ENCODE measurements at regions not wholly inside any gene's neighbourhood (a gene's known extent, or its start where the extent isn't known, plus 50 kb on each side); places are given as distances from the start of the nearest gene placed in this dataset.
"Not testable (repeated sequence)": the region's sequence is repeated elsewhere in the genome, so short reads cannot be mapped to it uniquely, and the experiment has no call there.

DNA sequence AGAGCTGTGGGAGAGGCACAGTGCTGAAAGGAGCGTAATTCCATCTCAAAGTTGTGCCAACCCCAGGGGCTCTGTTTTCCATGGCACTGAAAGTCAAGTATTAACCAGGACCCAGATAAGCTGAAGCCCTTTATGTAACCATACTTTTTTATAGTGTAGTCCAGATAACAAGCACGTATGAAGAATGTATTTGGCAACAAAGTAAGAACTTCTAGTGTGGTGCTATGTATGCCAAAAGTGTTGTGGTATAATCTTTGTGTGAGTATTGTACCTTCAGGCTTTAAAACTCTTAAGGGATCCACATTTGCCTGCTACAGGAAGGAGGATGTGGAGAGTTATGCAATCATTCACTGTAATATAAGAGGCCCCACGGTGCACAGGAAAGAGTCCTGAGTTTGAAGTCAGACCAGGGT is 129.4 kb downstream of the IBTK start:
- DNase-seq: no peak

DNA sequence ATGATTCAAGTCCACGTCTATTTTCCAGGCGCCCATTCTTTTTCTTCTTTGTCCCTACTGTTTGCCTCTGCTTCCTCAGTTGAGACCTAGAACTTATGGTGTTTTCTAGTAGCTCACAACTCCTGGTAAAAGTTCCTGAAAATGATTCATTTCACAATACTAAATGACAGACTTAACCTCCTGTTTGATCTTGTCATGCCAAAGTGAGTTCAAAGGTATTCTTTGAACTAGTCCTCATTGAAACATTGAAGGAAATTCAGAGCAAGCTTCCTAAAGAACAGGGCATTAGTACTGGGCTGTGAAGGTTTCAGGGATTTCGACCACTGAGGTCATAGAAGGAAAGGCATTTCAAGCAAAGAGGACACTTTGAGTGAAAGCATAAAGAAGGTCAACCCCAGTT is 132.8 kb downstream of the IBTK start:
- no peak for DNase-seq

DNA sequence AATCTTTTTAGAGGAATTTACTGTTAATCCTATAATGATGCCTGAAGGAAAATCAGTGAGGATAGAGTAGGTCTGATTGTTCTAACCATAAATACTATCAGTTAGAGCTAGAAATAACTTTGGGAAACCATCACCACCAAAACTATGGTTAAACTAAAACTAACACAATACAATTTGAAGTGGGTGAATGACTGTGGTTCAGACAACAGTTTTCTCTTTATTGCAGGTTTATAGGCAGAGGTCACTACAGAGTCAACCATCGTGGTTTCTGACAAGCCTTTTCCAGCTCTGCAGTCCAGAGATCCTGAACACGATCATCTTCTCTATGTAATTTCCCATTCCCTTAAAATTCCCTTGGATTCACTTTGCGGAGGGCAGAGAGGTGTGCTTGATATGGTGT is 134.3 kb downstream of the IBTK start:
- DNase-seq: no peak

DNA sequence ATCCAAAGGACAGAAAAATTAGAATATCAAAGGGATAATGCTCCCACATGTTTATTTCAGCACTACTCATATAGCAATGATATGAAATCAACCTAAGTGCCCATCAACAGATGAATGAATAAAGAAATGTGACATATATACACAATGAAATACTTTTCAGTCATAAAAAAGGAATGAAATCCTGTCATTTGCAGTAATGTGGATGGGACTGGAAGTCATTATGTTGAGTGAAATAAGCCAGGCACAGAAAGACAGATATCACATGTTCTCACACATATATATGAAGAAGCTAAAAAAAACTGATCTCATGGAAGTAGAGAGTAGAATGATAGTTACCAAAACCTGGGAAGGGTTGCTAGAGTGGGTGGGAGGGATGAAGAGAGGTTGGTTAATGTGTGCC is 135.7 kb downstream of the IBTK start:
- DNase-seq: no peak

DNA sequence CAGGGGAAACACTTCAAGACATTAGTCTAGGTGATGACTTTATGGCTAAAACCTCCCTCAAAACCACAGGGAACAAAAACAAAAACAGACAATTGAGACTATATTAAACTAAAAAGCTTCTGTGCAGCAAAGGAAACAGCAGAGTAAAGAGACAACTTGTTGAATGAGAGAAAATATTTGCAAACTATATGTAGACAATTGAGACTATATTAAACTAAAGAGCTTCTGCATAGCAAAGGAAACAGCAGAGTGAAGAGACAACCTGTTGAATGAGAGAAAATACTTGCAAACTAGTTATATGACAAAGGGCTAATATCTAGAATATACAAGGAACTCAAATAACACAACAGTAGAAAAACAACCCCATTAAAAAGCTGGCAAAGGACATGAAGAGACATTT is 136.4 kb downstream of the IBTK start:
- no peak for DNase-seq

DNA sequence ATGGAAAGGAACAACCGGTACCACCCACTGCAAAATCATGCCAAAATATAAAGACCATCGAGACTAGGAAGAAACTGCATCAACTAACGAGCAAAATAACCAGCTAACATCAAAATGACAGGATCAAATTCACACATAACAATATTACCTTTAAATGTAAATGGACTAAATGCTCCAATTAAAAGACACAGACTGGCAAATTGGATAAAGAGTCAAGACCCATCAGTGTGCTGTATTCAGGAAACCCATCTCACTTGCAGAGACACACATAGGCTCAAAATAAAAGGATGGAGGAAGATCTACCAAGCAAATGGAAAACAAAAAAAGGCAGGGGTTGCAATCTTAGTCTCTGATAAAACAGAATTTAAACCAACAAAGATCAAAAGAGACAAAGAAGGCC is 144.4 kb downstream of the IBTK start:
- not testable (repeated sequence) for DNase-seq

DNA sequence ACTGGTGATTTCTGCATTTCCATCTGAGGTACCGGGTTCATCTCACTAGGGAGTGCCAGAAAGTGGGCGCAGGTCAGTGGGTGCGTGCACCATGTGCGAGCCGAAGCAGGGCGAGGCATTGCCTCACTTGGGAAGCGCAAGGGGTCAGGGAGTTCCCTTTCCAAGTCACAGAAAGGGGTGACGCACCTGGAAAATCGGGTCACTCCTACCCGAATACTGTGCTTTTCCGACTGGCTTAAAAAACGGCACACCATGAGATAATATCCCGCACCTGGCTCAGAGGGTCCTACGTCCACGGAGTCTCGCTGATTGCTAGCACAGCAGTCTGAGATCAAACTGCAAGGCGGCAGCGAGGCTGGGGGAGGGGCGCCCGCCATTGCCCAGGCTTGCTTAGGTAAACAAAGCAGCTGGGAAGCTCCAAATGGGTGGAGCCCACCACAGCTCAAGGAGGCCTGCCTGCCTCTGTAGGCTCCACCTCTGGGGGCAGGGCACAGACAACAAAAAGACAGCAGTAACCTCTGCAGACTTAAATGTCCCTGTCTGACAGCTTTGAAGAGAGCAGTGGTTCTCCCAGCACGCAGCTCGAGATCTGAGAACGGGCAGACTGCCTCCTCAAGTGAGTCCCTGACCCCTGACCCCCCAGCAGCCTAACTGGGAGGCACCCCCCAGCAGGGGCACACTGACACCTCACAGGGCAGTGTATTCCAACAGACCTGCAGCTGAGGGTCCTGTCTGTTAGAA is 146.0 kb downstream of the IBTK start:
- not testable (repeated sequence) for DNase-seq

DNA sequence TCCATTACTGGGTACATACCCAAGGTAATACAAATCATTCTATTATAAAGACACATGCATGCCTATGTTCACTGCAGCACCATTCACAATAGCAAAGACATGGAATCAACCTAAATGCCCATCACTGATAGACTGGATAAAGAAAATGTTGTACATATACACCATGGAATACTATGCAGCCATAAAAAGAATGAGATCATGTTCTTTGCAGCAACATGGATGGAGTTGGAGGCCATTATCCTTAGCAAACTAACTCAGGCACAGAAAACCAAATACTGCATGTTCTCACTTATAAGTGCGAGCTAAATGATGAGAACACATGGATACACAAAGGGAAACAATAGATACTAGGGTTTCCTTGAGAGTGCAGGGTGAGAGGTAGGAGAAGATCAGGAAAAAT is 146.8 kb downstream of the IBTK start:
- DNase-seq: not testable (repeated sequence)

DNA sequence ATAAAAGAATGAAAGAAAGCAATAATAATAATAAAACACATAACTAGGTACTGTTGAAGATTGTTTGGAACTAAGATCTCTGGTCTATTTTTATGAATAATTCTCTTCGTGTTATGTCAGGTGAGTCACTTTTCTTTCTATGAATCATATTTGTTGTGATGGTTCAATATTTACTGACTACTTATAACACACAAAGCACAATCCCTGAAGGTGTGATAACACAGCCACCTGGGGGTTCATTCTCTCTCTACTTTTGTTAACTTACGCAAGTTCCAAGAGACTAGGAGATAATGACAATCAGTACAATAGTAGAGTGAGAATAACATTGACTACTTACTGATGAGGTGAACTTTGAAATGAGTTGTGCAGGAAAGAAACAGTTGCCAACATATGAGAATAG is 149.9 kb downstream of the IBTK start:
- DNase-seq: no peak

DNA sequence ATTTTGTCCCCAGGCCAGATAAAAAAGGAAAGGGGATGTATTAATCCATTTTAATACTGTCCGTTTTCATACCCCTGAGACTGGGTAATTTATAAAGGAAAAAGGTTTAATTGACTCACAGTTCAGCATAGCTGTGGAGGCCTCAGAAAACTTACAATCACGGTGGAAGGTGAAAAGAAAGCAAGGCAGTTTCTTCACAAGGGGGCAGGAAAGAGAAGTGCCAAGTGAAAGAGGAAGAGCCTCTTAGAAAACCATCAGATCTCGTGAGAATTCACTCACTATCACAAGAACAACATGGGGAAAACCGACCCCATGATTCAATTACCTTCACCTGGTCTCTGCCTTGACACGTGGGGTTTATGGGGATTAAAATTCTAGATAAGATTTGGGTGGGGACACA is 152.5 kb downstream of the IBTK start:
- peak; percentile 58 for DNase-seq

DNA sequence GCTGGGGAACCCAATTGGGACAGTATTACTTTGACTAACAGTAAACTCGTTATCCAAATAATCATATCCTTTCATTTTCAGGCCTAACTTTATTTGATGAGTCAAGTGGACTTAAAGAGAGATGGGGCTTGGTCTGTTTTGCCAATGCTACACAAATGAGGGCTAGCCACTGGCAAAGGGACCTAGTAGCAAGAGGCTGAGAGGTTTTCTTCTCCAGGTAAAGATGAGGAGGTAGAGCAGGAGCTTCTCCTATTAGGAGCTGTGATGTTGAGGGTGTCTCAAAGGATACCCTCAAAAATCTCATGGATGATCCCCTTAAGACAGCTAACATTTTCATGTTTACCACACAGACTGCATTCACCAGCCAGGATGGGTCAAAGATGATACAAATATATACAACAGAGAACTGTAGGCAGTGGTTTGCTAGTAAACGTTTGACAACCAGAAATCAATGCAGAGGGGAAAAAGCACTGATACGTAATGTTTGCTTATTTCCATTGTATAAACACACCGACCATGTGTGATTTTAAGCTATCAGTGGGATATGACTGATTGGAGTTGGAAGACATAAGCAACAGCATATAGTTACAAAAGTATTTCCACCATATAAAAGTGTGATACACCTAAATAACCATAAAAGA is 153.3 kb downstream of the IBTK start:
- DNase-seq: no peak

DNA sequence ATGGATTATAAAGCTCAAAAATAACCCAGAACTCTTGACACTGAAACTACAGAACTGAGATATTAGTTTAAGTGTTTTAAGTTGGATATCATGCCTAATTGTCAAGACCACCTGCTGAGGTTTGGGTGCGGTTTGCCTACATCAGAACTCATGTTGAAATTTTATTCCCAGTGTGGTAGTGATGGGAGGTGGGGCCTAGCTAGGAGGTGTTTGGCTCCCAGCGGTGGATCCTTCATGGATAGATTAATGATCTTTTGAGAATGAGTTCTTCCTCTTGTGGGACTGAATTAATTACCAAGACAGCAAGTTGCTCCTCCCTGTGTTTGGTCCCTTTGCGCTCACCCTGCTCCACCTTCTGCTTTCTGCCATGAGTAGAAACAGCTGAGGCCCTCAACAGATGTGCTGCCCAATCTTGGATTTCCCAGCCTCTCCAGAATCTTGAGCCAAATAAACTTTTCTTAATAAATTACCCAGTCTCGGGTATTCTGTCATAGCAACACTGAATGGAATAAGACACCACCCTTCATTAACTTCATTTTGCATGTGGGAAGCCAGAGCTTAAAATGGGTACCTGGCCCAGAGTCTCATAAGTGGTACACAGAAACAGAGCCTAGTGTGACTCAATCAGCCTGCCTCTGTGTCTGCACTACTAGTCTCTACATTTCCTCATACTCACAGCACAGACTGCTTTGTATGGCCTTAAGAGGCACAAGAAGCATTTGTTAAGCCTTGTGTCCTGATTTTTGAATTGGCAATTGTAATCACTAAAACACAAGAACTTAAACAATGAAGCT is 158.4 kb downstream of the IBTK start:
- no peak for DNase-seq

DNA sequence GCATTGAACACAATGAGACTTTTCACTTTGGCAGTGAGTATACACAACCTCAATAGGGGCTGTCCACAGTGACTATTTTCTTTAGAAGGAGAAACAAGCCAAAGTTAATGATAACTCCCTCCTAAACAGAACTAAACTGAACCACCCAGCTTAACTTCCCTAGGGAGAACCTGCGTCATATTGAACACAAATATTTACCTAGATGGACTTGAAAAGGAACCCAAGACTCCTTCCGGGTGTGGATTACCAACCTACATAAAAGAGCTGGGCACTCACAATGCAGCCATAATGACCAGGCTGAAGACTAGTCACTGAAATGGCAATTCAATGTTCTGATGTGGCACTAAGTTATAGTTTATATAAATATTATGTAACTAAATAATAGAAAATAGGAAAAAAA is 160.6 kb downstream of the IBTK start:
- no peak for DNase-seq

DNA sequence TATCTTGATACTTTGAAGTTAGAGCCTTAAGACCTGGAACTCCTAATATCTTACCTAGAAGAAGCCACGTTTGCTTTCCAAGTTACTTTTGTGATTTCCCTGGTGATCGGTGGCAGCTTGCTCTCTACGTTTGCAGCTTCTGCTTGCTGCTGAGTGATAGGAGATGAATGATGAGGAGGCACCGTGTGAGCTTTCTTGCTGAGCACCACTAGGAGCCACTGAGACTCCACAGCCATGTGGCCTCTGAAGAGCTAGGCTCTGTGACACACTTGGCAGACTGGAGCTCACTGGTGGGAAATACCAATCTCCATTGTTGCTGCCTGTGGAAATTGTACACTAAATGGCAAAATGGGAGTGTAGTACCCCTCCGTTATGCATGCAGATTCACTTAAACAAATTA is 161.8 kb downstream of the IBTK start:
- DNase-seq: no peak

DNA sequence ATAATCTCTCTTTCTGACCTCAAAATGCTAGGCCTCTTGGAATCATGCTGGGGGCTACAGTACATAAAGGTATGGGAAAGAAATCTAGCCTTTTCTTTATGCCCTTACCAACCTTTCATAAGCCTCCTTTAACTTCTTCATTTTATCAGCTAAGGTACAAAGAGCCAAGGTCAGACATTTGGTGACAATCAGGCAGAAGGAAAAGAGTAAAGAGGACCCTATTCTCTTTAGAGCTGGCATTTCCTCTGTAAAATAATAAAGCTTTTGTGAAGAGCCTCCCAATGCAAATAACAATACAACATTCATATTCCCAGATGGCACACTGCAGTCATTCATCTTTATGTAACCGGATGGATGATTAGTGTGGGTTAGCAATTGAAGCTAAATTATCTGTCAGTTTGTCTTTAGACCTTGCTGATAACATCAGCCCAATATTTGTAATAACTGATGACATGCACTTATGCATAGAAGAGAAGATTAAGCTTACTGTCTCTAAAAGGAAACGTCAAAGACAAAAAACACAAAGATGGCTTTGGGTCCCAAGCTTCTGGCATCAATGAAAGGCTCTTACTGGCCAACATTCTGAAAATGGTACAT is 163.1 kb downstream of the IBTK start:
- DNase-seq: no peak

DNA sequence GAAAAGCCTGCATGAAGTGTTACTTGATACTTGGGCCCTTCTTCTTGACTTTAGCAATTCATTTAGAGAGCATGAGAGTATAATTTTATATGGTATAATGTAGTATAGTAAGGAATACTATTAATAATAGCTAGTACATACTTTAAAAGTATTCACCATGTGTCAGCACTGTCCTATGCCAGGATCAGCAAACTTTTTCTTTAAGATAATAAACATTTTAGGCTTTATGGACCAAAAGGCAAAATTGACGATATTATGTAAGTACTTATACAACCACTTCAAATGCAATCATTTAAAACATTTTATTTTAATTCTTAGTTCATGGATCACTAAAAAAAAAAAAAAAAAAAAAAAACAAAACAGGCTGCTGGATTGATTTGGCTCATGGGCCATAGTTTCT is 163.9 kb downstream of the IBTK start:
- DNase-seq: no peak

DNA sequence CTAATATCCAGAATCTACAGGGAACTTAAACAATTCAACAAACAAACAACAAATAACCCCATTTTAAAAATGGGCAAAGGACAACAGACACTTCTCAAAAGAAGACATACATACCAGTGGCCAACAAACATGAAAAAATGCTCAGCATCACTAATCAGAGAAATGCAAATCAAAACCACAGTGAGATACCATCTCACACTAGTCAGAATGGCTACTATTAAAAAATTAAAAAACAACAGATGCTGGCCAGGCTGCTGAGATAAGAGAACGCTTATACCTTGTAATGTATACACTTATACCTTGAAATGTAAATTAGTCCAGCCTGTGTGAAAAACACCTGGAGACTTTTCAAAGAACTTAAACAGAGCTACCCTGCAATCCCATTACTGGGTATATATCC is 166.8 kb downstream of the IBTK start:
- DNase-seq: no peak

DNA sequence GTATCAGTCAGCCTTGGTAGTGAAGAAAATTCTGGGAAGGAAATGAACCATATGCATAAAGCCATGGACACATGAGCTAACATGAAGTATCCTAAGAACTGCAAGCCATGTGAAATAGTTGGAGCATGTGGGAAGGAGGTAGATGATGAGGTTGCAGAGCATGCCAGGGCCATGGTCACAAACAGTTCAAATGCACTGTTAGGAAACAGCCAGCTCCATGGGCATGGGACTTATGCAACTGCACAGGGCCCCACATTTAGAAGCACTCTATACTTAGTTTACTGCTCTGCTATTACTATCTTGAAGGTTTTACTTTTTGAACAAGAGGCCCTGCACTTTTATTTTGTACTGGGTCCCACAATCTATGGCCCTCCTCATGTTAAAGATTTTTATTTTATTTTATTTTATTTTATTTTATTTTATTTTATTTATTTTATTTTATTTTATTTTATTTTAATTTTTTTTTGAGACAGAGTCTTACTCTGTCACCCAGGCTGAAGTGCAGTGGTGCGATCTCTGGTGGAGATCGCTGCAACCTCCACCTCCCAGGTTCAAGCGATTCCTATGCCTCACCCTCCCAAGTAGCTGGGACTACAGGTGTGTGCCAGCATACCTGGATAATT is 169.1 kb downstream of the IBTK start:
- peak; percentile 6 for DNase-seq

DNA sequence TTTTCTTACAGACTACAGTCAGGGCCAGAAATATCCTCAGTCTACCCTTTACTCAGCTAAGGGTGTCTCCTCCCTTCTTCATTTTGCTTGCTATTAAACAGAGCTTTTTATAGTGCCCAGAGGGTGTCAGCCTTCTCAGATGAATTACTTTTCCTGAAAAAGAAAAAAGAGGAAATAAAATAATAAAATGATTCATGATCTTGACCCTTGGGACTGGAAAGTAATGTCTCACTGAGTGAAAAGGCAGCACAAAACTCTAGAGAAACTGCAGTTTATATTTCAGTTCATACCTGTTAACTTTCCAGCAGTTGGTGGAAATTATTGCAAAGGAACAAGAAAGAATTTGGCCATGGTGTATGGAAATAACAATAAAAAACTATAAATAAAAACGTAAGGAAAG is 170.6 kb downstream of the IBTK start:
- peak; percentile 28 for DNase-seq

DNA sequence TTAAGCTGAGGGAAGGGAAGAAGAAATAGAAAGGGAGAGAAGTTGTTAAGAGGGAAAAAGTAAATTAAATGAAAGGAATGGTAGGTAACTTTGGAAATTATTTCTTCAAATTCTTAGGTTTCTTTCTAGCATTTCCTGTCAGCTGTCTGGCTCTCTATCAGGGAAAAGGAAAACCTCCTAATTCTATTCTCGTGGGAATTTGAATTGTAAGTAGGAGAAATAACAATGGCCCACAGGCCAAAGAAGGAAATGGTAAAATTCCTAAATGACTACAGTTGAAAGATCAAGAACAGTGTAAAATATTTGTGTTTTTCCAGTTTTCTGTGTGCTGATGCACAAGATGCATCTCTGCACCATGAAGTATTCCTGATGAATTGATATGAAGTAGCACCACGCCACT is 173.0 kb downstream of the IBTK start:
- no peak for DNase-seq

DNA sequence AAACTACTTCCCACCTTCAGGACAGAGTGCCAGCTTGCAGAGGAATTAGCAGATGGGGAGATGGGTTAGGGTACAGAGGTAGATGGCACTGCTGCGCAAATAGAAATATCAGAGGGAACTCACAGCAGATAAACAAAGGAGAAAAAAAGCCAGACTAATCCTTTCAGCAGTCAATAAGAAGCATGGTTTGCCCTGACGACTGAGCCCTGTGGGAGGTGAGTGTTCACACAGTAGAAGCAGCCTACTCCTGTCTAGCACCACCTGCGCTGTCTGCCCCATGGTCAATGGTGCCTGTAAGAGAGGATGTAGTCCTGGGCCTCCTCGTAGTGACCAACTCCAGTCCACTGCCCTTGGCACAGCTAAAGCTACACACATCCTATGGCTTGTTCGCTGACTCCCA is 174.1 kb downstream of the IBTK start:
- DNase-seq: no peak

DNA sequence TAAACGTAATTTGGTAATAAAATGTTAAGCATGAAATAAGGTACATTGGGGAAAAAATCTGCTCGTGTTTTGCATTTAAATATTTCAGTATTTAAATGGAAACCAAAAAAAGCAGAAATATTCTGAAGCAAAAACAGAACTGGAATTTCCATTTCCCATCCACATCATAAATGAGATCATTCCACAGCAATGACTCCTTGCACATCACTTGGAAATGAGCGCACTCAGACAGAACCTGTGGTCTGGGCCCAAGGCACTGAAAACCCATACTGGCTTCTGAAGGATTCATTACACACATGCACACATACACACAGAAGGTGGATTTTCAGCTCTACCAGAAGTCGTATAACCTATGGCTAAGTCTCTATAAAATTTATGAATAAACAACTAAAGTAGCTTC is 174.8 kb downstream of the IBTK start:
- peak; percentile 85 for DNase-seq

DNA sequence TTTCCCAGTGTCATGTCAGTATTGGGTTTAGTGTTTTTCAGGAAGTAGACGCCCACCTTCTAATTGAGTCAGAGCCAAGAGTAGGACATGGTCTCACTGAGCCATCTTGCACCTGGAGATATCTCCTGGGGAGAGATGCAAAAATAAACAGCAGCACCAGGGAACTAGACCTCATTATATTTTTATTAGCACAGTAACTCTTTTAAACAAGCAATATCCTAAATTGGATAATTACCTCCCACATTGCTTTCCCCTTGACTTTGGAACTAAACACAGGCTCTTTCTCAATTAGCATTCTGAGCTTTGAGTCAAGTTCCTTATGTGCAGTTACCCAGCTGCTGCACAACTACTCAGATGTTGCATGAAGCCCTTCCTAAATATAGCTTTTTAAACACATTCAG is 175.4 kb downstream of the IBTK start:
- peak; percentile 66 for DNase-seq
